HG03521 (cell line): ENCODE measurements at regions not wholly inside any gene's neighbourhood (a gene's known extent, or its start where the extent isn't known, plus 50 kb on each side); places are given as distances from the start of the nearest gene placed in this dataset.

Source experiments
- ATAC-seq: cut with Tn5 transposase; IDR thresholded peaks from one replicate; pipeline ENCODE4 v1.9.1; 2021; ENCODE audit warnings: mild to moderate bottlenecking, moderate library complexity; ENCODE audit not compliant: unreplicated experiment

- ATAC-seq: no peak
Observed at GRCh38 chr14:71688576-71688975, 243.7 kb upstream of the RGS6 start.

GRCh38 chr14:71690478-71690877, 241.8 kb upstream of the RGS6 start:
- no peak for ATAC-seq

GRCh38 chr14:71692496-71692895, 239.7 kb upstream of the RGS6 start:
- ATAC-seq: no peak

- no peak for ATAC-seq
Observed at GRCh38 chr14:71693381-71693780, 238.8 kb upstream of the RGS6 start.

- ATAC-seq: no peak
Observed at GRCh38 chr14:71694591-71695530, 237.4 kb upstream of the RGS6 start.

GRCh38 chr14:71695611-71696350, 236.4 kb upstream of the RGS6 start:
- ATAC-seq: no peak

- ATAC-seq: no peak
Observed at GRCh38 chr14:71698027-71698426, 234.2 kb upstream of the RGS6 start.

- no peak for ATAC-seq
Observed at GRCh38 chr14:71698673-71699072, 233.6 kb upstream of the RGS6 start.

GRCh38 chr14:71701990-71702389, 230.2 kb upstream of the RGS6 start:
- ATAC-seq: no peak

- ATAC-seq: no peak
Observed at GRCh38 chr14:71702786-71703185, 229.4 kb upstream of the RGS6 start.

- ATAC-seq: no peak
Observed at GRCh38 chr14:71703477-71703876, 228.8 kb upstream of the RGS6 start.

GRCh38 chr14:71704210-71704609, 228.0 kb upstream of the RGS6 start:
- ATAC-seq: no peak

GRCh38 chr14:71705460-71705859, 226.8 kb upstream of the RGS6 start:
- ATAC-seq: no peak

- no peak for ATAC-seq
Observed at GRCh38 chr14:71709076-71709475, 223.2 kb upstream of the RGS6 start.

- no peak for ATAC-seq
Observed at GRCh38 chr14:71709987-71710386, 222.2 kb upstream of the RGS6 start.

- no peak for ATAC-seq
Observed at GRCh38 chr14:71711125-71711524, 221.1 kb upstream of the RGS6 start.

- no peak for ATAC-seq
Observed at GRCh38 chr14:71711619-71712018, 220.6 kb upstream of the RGS6 start.

GRCh38 chr14:71712478-71712877, 219.8 kb upstream of the RGS6 start:
- no peak for ATAC-seq

GRCh38 chr14:71713016-71713415, 219.2 kb upstream of the RGS6 start:
- no peak for ATAC-seq

GRCh38 chr14:71713451-71713850, 218.8 kb upstream of the RGS6 start:
- no peak for ATAC-seq

GRCh38 chr14:71714225-71714624, 218.0 kb upstream of the RGS6 start:
- no peak for ATAC-seq
